NCI-H82 treated with DMSO at 0.1 percent for 48 hours (cell line): ENCODE measurements at regions not wholly inside any gene's neighbourhood (a gene's known extent, or its start where the extent isn't known, plus 50 kb on each side); places are given as distances from the start of the nearest gene placed in this dataset.
A peak's percentile ranks its signal among the peaks of the same experiment; 100 is the strongest.

ENCODE experiments used
- DNase-seq: peaks from one replicate; lab custom pipeline; 2025; ENCODE audit not compliant: unreplicated experiment; lab: John Stamatoyannopoulos, UW

DNA sequence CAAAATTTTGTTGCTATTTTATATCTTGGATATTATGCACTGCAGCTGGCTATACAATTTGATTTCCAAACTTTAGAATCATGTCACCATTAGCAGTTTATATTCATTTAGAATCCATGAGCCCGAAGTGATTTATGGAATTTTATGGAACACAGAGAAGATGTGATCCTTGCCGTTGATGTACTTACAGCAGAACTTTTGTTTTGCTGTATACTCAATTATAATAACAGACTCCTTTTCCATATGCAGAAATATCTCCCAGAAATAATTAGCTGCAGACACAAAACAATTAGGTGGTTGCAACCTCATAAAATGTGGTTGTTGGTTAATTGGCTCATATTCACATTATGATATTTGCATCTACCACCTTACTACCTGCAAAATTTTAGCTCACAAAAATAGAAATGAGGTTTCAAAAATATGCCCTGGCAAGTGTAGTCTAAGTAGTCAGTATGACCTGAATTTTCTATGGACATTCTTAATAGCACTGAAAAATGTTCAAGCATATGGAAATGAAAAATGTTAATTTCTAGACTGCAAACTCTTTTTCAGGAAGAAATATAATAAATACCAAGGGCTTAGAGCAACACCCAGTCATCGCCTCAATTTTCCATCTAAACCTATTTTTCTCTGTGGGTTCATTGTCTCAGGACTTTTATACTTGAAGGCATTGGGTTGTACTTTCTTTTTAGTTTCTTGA lies 997.6 kb downstream of the MCTP2 start:
- no peak for DNase-seq

DNA sequence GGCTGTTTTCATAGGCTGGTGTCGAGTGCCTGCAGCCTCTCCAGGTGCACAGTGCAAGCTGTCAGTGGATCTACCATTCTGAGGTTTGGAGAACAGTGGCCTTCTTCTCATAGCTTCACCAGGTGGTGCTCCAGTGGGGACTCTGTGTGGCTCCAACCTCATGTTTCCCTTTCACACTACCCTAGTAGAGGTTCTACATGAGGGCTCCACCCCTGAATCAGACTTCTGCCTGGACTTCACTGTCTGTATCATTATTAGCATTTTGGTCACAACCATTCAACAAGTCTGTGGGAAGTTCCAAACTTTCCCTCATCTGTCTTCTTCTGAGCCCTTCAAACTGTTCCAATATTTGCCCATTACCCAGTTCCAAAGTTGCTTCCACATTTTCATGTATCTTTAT lies 1003.7 kb downstream of the MCTP2 start:
- no peak for DNase-seq

DNA sequence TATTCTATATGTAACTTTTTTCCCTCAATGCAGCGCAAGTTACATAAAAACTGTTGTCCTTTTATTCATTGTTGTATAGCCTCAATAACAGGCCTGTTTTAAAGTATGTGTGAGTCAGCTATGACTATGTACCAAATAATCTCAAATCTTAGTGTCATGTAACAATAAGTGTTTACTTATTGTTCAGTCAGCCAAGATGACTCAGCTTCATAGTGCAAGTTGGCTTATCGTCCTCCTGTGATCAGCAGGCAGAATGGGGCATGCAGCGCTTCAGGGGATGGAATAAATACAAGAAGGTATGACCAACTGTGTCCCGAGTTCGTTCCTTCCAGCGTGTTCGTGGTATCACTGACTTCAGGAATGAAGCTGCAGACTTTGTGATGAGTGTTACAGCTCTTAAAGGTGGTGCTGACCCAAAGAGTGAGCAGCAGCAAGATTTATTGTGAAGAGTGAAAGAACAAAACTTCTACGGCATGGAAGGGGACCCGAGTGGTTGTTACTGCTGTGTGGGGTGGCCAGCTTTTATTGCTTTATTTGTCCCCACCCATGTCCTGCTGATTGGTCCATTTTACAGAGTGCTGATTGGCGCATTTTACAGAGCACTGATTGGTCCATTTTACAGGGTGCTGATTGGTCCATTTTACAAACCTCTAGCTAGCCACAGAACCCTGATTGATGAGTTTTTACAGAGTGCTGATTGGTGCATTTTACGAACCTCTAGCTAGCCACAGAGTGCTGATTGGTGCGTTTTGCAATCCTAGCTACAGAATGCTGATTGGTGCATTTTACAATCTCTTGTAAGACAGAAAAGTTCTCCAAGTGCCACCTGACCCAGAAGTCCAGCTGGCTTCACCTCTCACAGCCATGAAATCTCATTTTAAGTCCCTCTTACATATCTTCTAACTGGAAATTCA lies 1016.0 kb downstream of the MCTP2 start:
- no peak for DNase-seq

DNA sequence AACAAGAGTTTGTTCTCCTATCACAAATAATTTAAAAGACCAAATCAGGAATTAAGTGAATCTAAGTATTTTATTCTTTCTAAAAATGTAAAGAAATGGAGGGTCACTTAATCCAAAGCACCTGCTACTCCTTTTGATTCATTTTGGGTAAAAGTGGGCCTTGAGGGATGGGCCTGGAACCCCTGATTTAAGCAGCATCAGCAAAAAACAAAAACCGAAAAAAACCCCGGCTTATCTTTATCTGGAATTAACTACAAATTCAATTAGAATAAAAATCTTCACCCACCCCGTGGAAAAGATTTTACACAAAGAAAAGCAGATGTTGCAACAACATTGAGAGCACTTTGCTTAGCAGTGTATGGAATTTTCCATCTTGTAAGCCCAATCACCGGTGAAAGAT lies 1018.2 kb downstream of the MCTP2 start:
- DNase-seq, result no peak

DNA sequence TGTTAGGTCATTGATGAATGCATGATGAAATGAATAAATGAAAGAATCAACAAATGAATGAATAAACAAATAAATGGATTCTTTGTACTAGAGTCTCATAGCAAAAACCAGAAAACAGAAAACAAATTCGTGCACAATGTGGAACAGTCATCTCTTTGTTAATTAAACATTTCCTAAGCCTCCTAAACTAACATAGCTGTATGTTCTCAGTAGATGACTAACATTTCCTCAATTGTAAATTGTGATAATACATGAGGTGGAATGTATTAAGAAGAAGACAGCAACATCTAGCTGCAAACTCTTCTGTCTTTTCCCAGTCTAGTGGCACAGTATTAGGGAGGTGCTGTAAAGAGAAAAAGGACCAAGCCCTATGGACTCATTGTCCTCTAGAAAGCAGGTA lies 1021.0 kb downstream of the MCTP2 start:
- no peak for DNase-seq

DNA sequence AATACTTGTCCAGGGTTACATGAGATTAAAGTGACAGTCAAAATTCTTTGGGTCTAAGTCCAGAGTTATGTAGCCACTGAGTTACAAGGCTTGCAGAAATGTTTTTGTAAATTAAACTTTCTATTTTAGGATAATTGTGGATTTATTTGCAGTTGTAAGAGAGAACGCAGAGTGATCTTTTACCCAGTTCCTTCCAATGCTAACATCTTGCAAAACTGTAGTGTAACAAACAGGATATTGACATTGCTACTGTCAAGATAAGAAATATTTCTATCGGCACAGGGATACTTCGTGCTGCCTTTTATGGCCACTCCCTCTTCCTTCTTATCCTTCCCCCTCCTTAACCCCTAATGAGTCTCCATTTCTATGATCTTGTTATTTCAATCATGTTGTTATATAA lies 1022.9 kb downstream of the MCTP2 start:
- DNase-seq, result no peak

DNA sequence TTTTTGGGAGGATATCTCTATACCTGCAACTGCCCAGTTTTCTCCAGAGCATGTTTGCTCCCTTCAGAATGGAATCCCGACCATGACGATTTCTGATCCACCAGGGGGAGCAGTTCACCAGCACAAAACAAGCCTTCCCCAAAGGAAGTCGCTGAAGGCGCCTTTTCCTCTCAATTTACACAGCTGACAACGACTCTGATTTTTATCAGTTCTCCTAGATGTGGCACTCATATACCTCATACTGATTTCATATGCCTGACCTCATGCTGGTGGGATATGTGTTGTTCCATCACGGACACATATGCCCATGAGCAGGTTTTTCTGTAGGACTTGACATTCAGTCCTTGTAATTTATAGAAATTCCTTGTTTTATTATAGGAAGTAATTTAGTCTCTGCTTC lies 1028.2 kb downstream of the MCTP2 start:
- DNase-seq, result peak; percentile 20

DNA sequence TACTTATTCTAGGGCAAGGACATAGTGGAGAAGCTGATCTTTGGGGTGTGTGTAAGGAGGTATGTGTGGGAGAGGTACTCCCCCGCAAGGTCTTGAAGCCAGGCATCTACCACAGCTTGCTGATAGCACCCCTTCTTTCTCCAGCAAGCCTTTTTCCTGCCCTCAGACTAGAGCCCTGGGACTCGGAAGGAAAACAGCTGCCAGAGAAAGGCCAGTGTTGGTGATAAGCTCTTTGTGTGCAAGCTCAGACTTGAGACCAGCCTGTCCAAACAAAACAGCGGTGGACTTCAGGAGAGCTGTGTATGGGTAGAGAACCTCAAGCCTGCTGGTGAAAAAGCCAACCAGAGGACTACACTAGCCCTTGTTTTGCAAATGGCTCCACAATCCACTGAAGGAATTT lies 1028.6 kb downstream of the MCTP2 start:
- no peak for DNase-seq

DNA sequence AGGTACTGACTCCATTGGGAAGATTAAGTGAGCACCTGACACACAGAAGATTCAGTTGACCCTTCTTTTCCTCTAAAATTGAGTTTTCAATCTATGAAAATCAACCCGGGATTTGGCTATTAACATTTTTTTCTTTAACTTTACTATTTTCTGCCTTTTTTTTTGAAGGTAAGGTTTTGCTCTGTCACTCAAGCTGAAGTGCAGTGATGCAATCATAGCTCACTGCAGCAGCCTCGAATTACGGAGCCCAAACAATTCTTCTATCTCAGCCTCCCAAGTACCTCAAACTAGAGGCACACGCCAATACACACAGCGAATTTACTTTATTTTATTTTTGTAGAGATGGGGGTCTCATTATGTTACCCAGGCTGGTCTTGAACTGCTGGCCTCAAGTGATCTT lies 1029.5 kb downstream of the MCTP2 start:
- no peak for DNase-seq

DNA sequence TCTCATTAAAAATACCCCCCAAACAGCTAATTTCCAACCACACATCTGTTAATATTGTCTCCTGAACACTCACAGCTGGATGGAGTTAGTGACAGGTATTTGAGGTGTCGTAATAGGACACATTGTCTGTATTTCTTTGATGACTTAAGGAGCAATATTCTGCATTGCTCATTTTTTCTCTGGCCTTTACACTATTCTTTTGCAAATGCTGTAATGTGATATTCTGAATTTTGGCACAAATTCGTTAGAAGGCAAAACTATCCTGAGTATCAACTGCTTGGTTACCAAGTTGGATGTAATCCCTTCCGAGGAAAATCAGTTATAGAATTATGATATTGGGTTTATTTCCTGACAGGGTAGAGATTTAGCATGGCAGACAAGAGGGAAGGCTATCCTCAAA lies 1030.2 kb downstream of the MCTP2 start:
- no peak for DNase-seq

DNA sequence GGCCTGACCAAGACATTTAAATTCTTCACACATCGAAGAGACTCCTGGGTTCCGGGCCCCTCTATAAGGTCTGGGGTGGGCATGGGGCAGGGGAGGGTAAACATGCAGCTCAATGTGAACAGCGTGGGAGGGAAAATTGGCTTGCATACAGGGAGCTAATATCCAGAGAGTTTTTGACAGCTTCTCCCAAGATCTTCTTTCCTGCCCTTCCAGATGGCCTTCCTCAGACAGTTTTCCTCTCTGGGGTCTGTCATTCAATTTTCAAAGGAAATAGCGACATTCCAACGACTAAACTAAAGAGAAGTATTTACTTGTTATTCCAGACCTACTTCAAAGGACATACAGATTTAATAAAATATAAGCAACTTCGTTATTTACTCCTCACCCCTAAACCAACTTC lies 1030.6 kb downstream of the MCTP2 start:
- DNase-seq, result no peak

DNA sequence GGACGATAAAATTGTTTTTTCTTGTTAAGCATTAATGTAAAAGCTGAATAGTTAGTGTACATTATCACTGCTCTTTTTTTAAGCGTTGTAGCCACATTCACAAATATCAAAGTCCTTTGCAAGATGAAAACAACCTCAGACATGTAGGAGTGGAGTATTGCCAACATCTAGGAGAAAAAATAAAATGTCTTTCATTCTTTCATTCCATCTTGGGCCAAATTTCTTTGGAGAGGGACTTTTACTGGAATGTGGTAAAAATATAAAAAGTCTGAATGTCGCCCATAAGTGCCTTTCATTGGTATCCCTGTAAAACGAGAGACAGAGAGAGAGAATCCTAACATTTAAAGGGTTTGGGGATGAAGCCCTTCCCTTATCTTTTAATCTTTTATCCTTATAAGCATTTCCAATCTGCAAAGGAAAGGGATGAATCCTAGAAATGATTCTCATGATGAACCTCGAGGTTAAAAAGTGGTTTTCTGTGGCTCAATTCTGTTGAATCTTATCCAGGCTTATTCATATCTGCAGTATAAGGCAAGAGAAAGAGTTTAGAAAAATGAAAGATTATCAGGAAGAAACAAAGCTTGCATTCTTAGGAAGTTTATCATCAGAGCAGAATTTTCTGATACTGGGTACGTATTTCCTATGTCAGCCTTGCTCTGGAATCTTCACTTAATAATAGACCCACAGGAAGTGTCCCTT lies 1031.7 kb downstream of the MCTP2 start:
- no peak for DNase-seq

DNA sequence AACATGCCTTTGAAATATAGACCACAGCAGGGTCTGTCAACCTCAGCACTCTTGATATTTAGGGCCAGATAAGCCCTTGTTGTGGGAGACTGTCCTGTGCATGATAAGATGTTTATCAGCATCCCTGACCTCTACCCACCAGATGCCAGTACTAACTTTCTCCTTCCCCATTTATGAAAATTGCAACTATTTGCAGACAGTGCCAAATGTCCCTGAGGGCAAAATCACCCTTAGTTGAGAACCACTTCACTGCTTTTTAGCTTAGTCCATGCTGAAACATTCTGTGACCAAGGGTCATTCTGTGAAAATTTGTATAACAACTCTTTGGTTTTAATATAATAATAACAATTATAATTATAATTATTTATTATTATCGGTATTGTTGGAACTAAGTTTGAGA lies 1032.4 kb downstream of the MCTP2 start:
- DNase-seq, result no peak

DNA sequence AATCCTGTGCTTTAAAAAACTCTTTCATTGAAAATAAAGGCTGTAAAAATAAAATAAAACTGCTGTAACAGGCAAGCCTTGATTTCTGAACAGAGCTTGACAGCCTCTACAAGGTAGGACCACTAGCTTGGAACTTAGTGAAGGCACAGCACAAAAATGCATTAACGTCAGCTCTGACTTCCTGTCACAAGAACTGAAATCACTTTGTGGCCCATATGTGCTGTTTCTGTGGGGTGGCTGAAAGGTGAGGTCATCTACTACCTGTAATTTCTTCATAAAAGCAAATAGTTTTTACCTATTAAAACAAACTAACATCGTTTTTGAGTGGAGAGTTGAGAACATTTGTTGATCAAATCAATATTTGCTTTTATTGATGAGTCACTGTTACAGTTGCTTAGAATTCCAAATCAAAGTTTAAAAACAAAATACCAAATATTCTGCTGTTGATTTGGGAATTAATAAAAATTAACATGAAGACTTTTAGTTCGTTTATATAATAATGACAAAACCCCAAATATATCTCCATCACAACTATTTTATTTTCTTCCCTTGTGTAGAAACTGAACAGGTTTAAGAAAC lies 1034.1 kb downstream of the MCTP2 start:
- DNase-seq, result no peak

DNA sequence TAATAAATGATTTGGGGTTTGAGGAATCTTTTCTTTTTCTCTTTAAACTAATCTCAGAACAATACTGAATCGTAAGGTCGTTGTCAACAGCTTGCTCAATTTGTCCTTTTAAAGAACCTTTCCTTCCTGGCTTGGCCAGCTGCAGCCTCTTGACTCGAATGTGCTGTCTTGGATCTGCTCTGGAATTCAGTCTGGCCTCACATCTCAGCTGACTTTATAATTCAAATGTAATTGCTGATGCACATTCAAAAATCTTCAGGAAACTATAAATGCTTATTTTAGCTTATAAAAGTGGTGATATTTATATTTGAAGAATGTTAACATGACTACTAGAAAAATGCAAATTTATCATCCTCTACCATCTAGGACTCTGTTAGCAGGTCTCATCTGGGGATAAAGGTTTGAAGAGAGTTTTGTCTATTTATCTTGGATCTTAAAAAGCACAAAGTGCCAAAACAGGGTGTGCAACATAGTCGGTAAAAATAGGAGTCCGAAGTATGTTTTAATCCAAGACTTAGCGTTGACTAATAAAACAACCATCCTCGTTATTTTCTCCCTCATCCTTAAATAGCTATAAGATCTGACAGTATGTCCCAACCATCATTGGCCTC lies 1035.2 kb downstream of the MCTP2 start:
- DNase-seq, result no peak

DNA sequence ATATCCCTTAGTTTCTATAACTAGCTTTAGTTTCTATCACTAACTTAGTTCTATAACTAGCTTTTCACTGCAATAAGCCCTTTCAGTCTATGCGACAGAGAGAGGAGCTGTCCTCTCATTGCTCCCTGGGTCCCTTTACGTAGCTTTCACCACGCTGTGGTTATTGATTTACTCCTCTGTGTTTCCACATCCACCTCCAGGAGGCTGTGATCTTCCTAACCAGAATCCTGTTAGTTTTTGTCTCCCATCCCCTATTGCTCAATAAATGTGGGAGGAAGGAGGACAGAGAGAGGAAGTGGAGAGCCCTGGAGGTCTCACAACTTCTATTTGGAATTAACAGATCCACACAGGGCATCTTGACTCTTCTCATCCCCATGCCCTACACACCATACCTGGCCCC lies 1036.1 kb downstream of the MCTP2 start:
- DNase-seq, result no peak

DNA sequence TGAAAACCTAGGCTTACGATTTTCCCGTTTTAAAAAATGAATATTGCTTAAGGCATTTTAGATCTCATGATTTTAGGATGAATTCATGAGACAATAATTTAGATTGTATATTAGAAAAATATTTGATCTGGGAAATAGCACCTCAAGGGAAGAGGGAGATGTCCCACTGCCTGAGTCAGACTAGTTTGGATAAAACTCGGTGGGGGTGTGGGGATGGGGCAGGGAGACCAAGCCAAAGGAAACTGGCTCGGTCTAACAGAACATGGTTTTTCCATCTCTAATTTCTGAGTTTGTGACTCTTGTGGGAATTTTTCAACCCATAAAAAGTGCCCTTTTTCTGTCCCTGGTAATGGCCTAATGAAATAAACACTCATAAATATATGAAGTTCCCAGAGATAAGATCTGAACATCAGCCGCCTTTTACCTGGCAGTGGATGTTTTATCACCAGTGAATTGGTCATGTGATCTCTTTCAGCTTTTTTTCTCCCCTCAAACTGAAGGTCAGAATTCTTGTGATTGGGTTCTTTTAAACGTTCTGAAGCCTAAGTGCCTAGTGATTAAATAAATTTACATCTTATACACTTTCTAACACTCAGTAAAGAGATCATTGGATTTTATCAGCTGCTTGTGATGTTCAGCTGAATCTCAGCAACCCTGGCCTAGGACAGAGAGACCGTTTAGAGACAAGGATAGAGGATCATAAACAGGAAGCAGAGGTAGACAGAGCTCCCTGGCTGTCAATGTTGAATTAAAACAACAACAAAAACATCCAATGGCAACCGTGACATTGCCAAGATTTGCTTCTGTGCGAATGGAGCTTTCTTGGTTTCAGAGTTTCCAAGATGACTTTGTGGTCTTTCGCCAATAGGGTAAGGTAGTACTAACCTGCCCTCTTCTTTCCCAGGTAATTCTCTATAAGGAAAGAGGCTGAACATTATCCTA lies 1038.2 kb downstream of the MCTP2 start:
- DNase-seq, result no peak

DNA sequence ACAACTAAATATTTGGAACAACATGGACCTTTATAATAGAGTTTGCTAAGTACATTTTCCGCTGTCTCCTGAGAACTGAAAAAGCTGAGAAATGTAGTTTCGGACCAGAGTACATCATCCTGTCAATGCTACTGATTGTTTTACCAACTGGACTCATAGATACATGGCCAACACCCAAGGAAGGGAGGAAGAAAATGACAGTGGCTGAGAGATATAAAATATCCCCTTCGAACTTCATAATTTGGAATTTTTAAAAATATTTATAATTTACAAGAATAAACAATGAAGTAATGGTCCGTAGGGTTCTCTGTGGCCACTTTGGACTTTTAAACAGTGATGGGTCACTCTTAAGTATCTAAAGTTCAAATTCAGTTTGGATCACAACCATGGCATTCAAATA lies 1042.7 kb downstream of the MCTP2 start:
- no peak for DNase-seq

DNA sequence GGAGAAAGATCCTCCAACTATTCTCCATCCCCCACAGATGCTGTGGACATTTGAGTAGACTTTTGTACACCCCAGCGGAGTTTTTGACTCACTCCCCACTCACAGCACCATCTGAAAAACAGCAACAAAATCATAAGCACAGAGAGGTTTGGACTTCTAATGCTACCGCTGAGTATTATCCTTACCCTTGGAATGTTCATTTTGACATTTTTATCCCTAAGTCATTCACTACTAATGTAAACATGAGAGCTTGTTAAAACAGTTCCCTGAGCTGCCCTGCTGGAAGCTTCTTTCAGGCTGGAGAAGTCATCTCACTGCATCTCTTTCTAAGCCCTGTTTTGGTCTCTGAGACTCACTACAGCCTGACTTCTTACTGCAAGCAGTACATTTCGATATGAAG lies 1045.9 kb downstream of the MCTP2 start:
- DNase-seq, result no peak
